HEK293 (cell line): ENCODE measurements at regions not wholly inside any gene's neighbourhood (a gene's known extent, or its start where the extent isn't known, plus 50 kb on each side); places are given as distances from the start of the nearest gene placed in this dataset.

ENCODE experiments used
- CTCF ChIA-PET: fragments of 350-600 bp; formaldehyde crosslinking; extraction: SDS; loops from one replicate; lab custom pipeline; 2021; ENCODE audit warnings: antibody characterized with exemption; lab: Yijun Ruan, JAX
- POLR2A ChIA-PET: fragments of 300-600 bp; formaldehyde crosslinking; extraction: SDS; loops from one replicate; lab custom pipeline; 2020; ENCODE audit warnings: antibody characterized with exemption, inconsistent platforms; lab: Yijun Ruan, JAX
- H3K27ac ChIP-seq: fragments of 200-500 bp; sonication (Bioruptor generic); 2 replicates; pipeline ENCODE4 v1.5.1; 2014; ENCODE audit warnings: low read depth, low read length, control low read depth, inconsistent platforms; ENCODE audit errors: extremely low read depth
- H3K36me3 ChIP-seq, 2 experiments: fragments of 200-500 bp in 1 of 2; sonication (Bioruptor generic) in 1 of 2; 1 replicate in 1 of 2; 2 replicates in 1 of 2; pipeline ENCODE4 v1.5.1; 2014 to 2017; ENCODE audit warnings: inconsistent platforms in 2 of 2, low read length in 2 of 2; ENCODE audit not compliant: control insufficient read depth in 2 of 2, insufficient read depth in 1 of 2
- H3K4me1 ChIP-seq: fragments of 200-500 bp; sonication (Bioruptor generic); 2 replicates; pipeline ENCODE4 v1.5.1; 2014; ENCODE audit warnings: mild to moderate bottlenecking, low read length, inconsistent platforms; ENCODE audit not compliant: control insufficient read depth, insufficient read depth
- H3K4me3 ChIP-seq: 2 replicates; pipeline ENCODE4 v1.5.1; 2011; ENCODE audit warnings: low read depth, mild to moderate bottlenecking, control low read depth, low read length, moderate library complexity
- H3K9me3 ChIP-seq: fragments of 200-500 bp; sonication (Bioruptor generic); 2 replicates; pipeline ENCODE4 v1.5.1; 2014; ENCODE audit warnings: low read depth, low read length, inconsistent platforms; ENCODE audit not compliant: control insufficient read depth, insufficient read depth
- EGR2 ChIP-seq: fragments of 450-650 bp; formaldehyde crosslinking; IDR thresholded peaks from 2 replicates; pipeline ENCODE4 v1.5.1; 2016; ENCODE audit warnings: low read depth, missing biosample characterization, missing genetic modification characterization
- KLF16 ChIP-seq: fragments of 450-650 bp; formaldehyde crosslinking; IDR thresholded peaks from 2 replicates; pipeline ENCODE4 v1.5.1; 2017; ENCODE audit warnings: missing biosample characterization, missing genetic modification characterization
- KLF17 ChIP-seq: fragments of 450-650 bp; formaldehyde crosslinking; IDR thresholded peaks from 2 replicates; pipeline ENCODE4 v1.5.1; 2016; ENCODE audit warnings: missing biosample characterization, missing genetic modification characterization
- MYNN ChIP-seq: fragments of 450-650 bp; formaldehyde crosslinking; IDR thresholded peaks from 2 replicates; pipeline ENCODE4 v1.5.1; 2016; ENCODE audit warnings: missing biosample characterization, missing genetic modification characterization, borderline replicate concordance
- SCRT1 ChIP-seq: fragments of 450-650 bp; formaldehyde crosslinking; IDR thresholded peaks from 2 replicates; pipeline ENCODE4 v1.5.1; 2016; ENCODE audit warnings: missing biosample characterization, missing genetic modification characterization, borderline replicate concordance
- SCRT2 ChIP-seq: fragments of 450-650 bp; formaldehyde crosslinking; IDR thresholded peaks from 2 replicates; pipeline ENCODE4 v1.5.1; 2016; ENCODE audit warnings: missing biosample characterization, missing genetic modification characterization
- SP3 ChIP-seq: fragments of 450-650 bp; formaldehyde crosslinking; IDR thresholded peaks from 2 replicates; pipeline ENCODE4 v1.5.1; 2016; ENCODE audit warnings: missing biosample characterization, missing genetic modification characterization
- YY2 ChIP-seq: fragments of 450-650 bp; formaldehyde crosslinking; IDR thresholded peaks from 2 replicates; pipeline ENCODE4 v1.5.1; 2016; ENCODE audit warnings: missing biosample characterization, missing genetic modification characterization
- ZBTB48 ChIP-seq: fragments of 450-650 bp; formaldehyde crosslinking; IDR thresholded peaks from 2 replicates; pipeline ENCODE4 v1.5.1; 2016; ENCODE audit warnings: missing biosample characterization, missing genetic modification characterization
- ZBTB7A ChIP-seq: fragments of 450-650 bp; formaldehyde crosslinking; IDR thresholded peaks from 2 replicates; pipeline ENCODE4 v1.5.1; 2016; ENCODE audit warnings: low read depth, missing biosample characterization, missing genetic modification characterization
- ZBTB8A ChIP-seq: fragments of 450-650 bp; formaldehyde crosslinking; IDR thresholded peaks from 2 replicates; pipeline ENCODE4 v1.5.1; 2016; ENCODE audit warnings: missing biosample characterization, missing genetic modification characterization
- ZFHX2 ChIP-seq: fragments of 450-650 bp; formaldehyde crosslinking; conservative IDR thresholded peaks from 2 replicates; pipeline ENCODE4 v1.5.1; 2016; ENCODE audit warnings: missing biosample characterization, missing genetic modification characterization
- ZNF2 ChIP-seq: fragments of 450-650 bp; formaldehyde crosslinking; IDR thresholded peaks from 2 replicates; pipeline ENCODE4 v1.5.1; 2016; ENCODE audit warnings: missing biosample characterization, missing genetic modification characterization
- ZNF23 ChIP-seq: fragments of 450-650 bp; formaldehyde crosslinking; IDR thresholded peaks from 2 replicates; pipeline ENCODE4 v1.5.1; 2016; ENCODE audit warnings: missing biosample characterization, missing genetic modification characterization, borderline replicate concordance
- ZNF280D ChIP-seq: fragments of 450-650 bp; formaldehyde crosslinking; IDR thresholded peaks from 2 replicates; pipeline ENCODE4 v1.5.1; 2016; ENCODE audit warnings: missing biosample characterization, missing genetic modification characterization
- ZNF404 ChIP-seq: fragments of 450-650 bp; formaldehyde crosslinking; IDR thresholded peaks from 2 replicates; pipeline ENCODE4 v1.5.1; 2017; ENCODE audit warnings: missing biosample characterization, missing genetic modification characterization
- ZNF558 ChIP-seq: fragments of 450-650 bp; formaldehyde crosslinking; IDR thresholded peaks from 2 replicates; pipeline ENCODE4 v1.5.1; 2016; ENCODE audit warnings: missing biosample characterization, missing genetic modification characterization
- ZNF626 ChIP-seq: fragments of 450-650 bp; sonication (Bioruptor Pico); formaldehyde crosslinking; IDR thresholded peaks from 2 replicates; pipeline ENCODE4 v1.5.1; 2018; ENCODE audit warnings: missing biosample characterization, missing genetic modification characterization, inconsistent platforms
- ZNF645 ChIP-seq: fragments of 450-650 bp; formaldehyde crosslinking; IDR thresholded peaks from 2 replicates; pipeline ENCODE4; 2016; ENCODE audit warnings: missing biosample characterization, missing genetic modification characterization
- ZNF670 ChIP-seq: fragments of 450-650 bp; formaldehyde crosslinking; IDR thresholded peaks from 2 replicates; pipeline ENCODE4 v1.5.1; 2016; ENCODE audit warnings: missing biosample characterization, missing genetic modification characterization, low read depth

GRCh38 chr3:10726787-10727186, 89.2 kb upstream of the SLC6A11 start:
- Histone ChIP-seq H3K27ac (no peak overlapping the region), H3K4me3 (no peak overlapping the region)
- POLR2A ChIA-PET: no interaction called here
- TF ChIP-seq ZBTB48: no peak
- TF ChIP-seq, all 188 proteins: peak for 0
- Histone ChIP-seq H3K4me1 (no peaks in the 10 kb centered on the region), H3K36me3 (no peaks in the 10 kb centered on the region), H3K9me3 (no peaks in the 10 kb centered on the region)
- CTCF ChIA-PET: no interaction called here

- ChIA-PET POLR2A (no interaction called here), CTCF (interaction anchor here (0.6 to 3.4 kb wide), 3 partner anchors 10 to 1517 kb away, joined by 3 to 29 read pairs (median 3); no protein-coding TSS in a partner anchor)
- Histone ChIP-seq H3K4me3 (no peak overlapping the region), H3K27ac (no peak overlapping the region), H3K36me3 (no peaks in the 10 kb centered on the region), H3K4me1 (no peaks in the 10 kb centered on the region), H3K9me3 (no peaks in the 10 kb centered on the region)
- TF ChIP-seq ZFHX2: peak; percentile 27; the same call in 1 of the 2 replicates
- peak; percentile 50; the same call in 1 of the 2 replicates for TF ChIP-seq EGR2
- no peak for TF ChIP-seq SCRT1
Observed at GRCh38 chr3:10729439-10729838, 86.6 kb upstream of the SLC6A11 start.

GRCh38 chr3:10732292-10732691, 83.7 kb upstream of the SLC6A11 start:
- Histone ChIP-seq H3K9me3 (no peaks in the 10 kb centered on the region), H3K36me3 (no peaks in the 10 kb centered on the region), H3K4me3 (no peak overlapping the region), H3K27ac (no peak overlapping the region), H3K4me1 (no peaks in the 10 kb centered on the region)
- ChIA-PET POLR2A (no interaction called here), CTCF (interaction anchor here (0.7 to 1.4 kb wide), 3 partner anchors 8 to 388 kb away, joined by 3 to 7 read pairs (median 3); no protein-coding TSS in a partner anchor)
- TF ChIP-seq SCRT2 (tag by site-specific recombination) (no peak), ZNF404 (tag by site-specific recombination) (no peak), MYNN (no peak), EGR2 (no peak), KLF17 (no peak), ZBTB7A (no peak), ZNF670 (tag by site-specific recombination) (no peak), SP3 (no peak), ZNF645 (tag by site-specific recombination) (no peak), KLF16 (tag by site-specific recombination) (no peak), ZBTB8A (no peak), YY2 (tag by site-specific recombination) (no peak), ZNF2 (tag by site-specific recombination) (no peak)

- no peaks in the 10 kb centered on the region for H3K36me3 ChIP-seq
- H3K4me1 ChIP-seq: no peaks in the 10 kb centered on the region
- H3K27ac ChIP-seq: no peak overlapping the region
- ChIA-PET CTCF (interaction anchor here (1.1 kb wide), 1 partner anchor 315 kb away, joined by 5 read pairs; no protein-coding TSS in a partner anchor), POLR2A (no interaction called here)
- no peak overlapping the region for H3K4me3 ChIP-seq
- no peaks in the 10 kb centered on the region for H3K9me3 ChIP-seq
- TF ChIP-seq ZNF280D (tag by site-specific recombination): peak; percentile 73; the same call in 1 of the 2 replicates
- TF ChIP-seq ZNF626 (tag by site-specific recombination): peak; percentile 72; the same call in 1 of the 2 replicates
- TF ChIP-seq ZNF23 (tag by site-specific recombination): no peak
- TF ChIP-seq ZNF558 (tag by site-specific recombination): peak; percentile 37; the same call in 1 of the 2 replicates
Observed at GRCh38 chr3:10733297-10733696, 82.7 kb upstream of the SLC6A11 start.
